Suppressor macrophage treated with lipopolysaccharide for 1 hour (primary cell): ENCODE measurements at regions not wholly inside any gene's neighbourhood (a gene's known extent, or its start where the extent isn't known, plus 50 kb on each side); places are given as distances from the start of the nearest gene placed in this dataset.
"Not testable (repeated sequence)": the region's sequence is repeated elsewhere in the genome, so short reads cannot be mapped to it uniquely, and the experiment has no call there.

Source experiments
- DNase-seq, 3 donors: peaks; one replicate each; pipeline ENCODE4 v3.0.0-alpha.2; 2020 to 2022

GRCh38 chr18:33853187-33853586 lies 275.2 kb downstream of the ASXL3 start:
- DNase-seq: no peak

- DNase-seq: no peak
Measured at GRCh38 chr18:33851546-33852078, 273.6 kb downstream of the ASXL3 start.

- DNase-seq: no peak
Measured at GRCh38 chr18:33849731-33850130, 271.7 kb downstream of the ASXL3 start.

GRCh38 chr18:33844232-33844631 lies 266.2 kb downstream of the ASXL3 start:
- DNase-seq: no peak

GRCh38 chr18:33841221-33841967 lies 263.4 kb downstream of the ASXL3 start:
- DNase-seq: no peak

- DNase-seq: no peak
Measured at GRCh38 chr18:33840212-33840593, 262.2 kb downstream of the ASXL3 start.

- peak; percentile 34 to 49 (median 44) for DNase-seq
Measured at GRCh38 chr18:33839452-33840211, 261.6 kb downstream of the ASXL3 start.

- DNase-seq: no peak
Measured at GRCh38 chr18:33838054-33838453, 260.0 kb downstream of the ASXL3 start.

- DNase-seq: no peak
Measured at GRCh38 chr18:33837191-33837590, 259.2 kb downstream of the ASXL3 start.

GRCh38 chr18:33836564-33836963 lies 258.5 kb downstream of the ASXL3 start:
- DNase-seq: no peak

GRCh38 chr18:33835419-33835818 lies 257.4 kb downstream of the ASXL3 start:
- no peak for DNase-seq

- no peak for DNase-seq
Measured at GRCh38 chr18:33833842-33834241, 255.8 kb downstream of the ASXL3 start.

- no peak for DNase-seq
Measured at GRCh38 chr18:33831424-33831823, 253.4 kb downstream of the ASXL3 start.

- no peak for DNase-seq
Measured at GRCh38 chr18:33830213-33830612, 252.2 kb downstream of the ASXL3 start.

GRCh38 chr18:33828949-33829348 lies 250.9 kb downstream of the ASXL3 start:
- no peak for DNase-seq

GRCh38 chr18:33826151-33826550 lies 248.1 kb downstream of the ASXL3 start:
- no peak for DNase-seq

- peak in 1 of 3 donors; percentile 9 for DNase-seq
Measured at GRCh38 chr18:33821503-33821902, 243.5 kb downstream of the ASXL3 start.

- no peak for DNase-seq
Measured at GRCh38 chr18:33820517-33821371, 242.7 kb downstream of the ASXL3 start.

- DNase-seq: not testable (repeated sequence)
Measured at GRCh38 chr18:33819692-33820343, 241.8 kb downstream of the ASXL3 start.

- no peak for DNase-seq
Measured at GRCh38 chr18:33818145-33818544, 240.1 kb downstream of the ASXL3 start.

GRCh38 chr18:33817096-33817495 lies 239.1 kb downstream of the ASXL3 start:
- no peak for DNase-seq

- no peak for DNase-seq
Measured at GRCh38 chr18:33814546-33814945, 236.5 kb downstream of the ASXL3 start.

GRCh38 chr18:33812186-33812585 lies 234.2 kb downstream of the ASXL3 start:
- no peak for DNase-seq
